HepG2 (cell line): ENCODE measurements at regions not wholly inside any gene's neighbourhood (a gene's known extent, or its start where the extent isn't known, plus 50 kb on each side); places are given as distances from the start of the nearest gene placed in this dataset.

Experiments
- ATAC-seq: fragments of 200-7000 bp; cut with Tn5 transposase; 3 replicates; pipeline ENCODE4 v1.9.1; 2020; ENCODE audit warnings: mild to moderate bottlenecking, moderate library complexity
- BruUV-seq: library from RNA; stranded (reverse); fragments of 400-500 nt; replicated peaks from 2 replicates; lab custom pipeline; 2021; lab: Mats Ljungman, UMichigan
- CTCF ChIA-PET: fragments of 300-600 bp; formaldehyde crosslinking; extraction: SDS; loops from one replicate; lab custom pipeline; 2021; ENCODE audit warnings: low total read pairs, inconsistent platforms, low intra/inter-chr PET ratio; lab: Yijun Ruan, JAX
- POLR2A ChIA-PET: fragments of 350-600 bp; sonication (Branson Sonifier 250); formaldehyde crosslinking; loops from one replicate; lab custom pipeline; 2020; ENCODE audit warnings: antibody characterized with exemption, inconsistent platforms; lab: Yijun Ruan, JAX
- DNase-seq: peaks from one replicate; pipeline ENCODE4 v3.0.0-alpha.2; 2015; ENCODE audit warnings: low spot score
- FAIRE-seq: peaks from 3 replicates; lab custom pipeline; 2011; peaks lifted over from hg19 to GRCh38; lab: Jason Lieb, UNC
- H2AFZ ChIP-seq: one replicate; pipeline ENCODE4 v1.6.1; 2011; ENCODE audit warnings: low read length, inconsistent platforms
- H3K27ac ChIP-seq: fragments of 300-600 bp; 3 replicates; pipeline ENCODE4 v1.8.0; 2011; ENCODE audit warnings: mixed run types, mild to moderate bottlenecking, mixed read lengths, low read length, inconsistent platforms; ENCODE audit not compliant: insufficient read depth; ENCODE audit errors: extremely low read length
- H3K27me3 ChIP-seq, 2 experiments: fragments of 200-600 bp in 1 of 2; 2 replicates in 1 of 2; 3 replicates in 1 of 2; pipeline versions ENCODE4 v1.6.0 to v1.8.0; 2011; ENCODE audit warnings: low read length in 2 of 2, mild to moderate bottlenecking in 2 of 2, moderate library complexity in 2 of 2, inconsistent platforms in 1 of 2; ENCODE audit not compliant: insufficient read depth in 2 of 2, control insufficient read depth in 1 of 2
- H3K36me3 ChIP-seq, 2 experiments: fragments of 200-600 bp in 1 of 2; replicated peaks in 1 of 2; 2 replicates in 1 of 2; 3 replicates in 1 of 2; pipeline versions ENCODE4 v1.5.1 to v1.8.0; 2011; ENCODE audit warnings: low read length in 2 of 2, inconsistent platforms in 1 of 2; ENCODE audit not compliant: insufficient read depth in 2 of 2, control insufficient read depth in 1 of 2
- H3K4me1 ChIP-seq: 2 replicates; pipeline ENCODE4 v1.5.1; 2012; ENCODE audit warnings: low read length, inconsistent platforms; ENCODE audit not compliant: insufficient read depth
- H3K4me2 ChIP-seq: 2 replicates; pipeline ENCODE4 v1.6.0; 2011; ENCODE audit warnings: low read depth, low read length, inconsistent platforms
- H3K4me3 ChIP-seq, 3 experiments: fragments of 200-600 bp in 1 of 3; sonication (generic), shearing (Covaris generic) in 1 of 3; replicated peaks in 1 of 3; 2 replicates each; pipeline ENCODE4 v1.5.1; 2011 to 2016; ENCODE audit warnings: low read length in 3 of 3, inconsistent platforms in 2 of 3, low read depth in 2 of 3, mild to moderate bottlenecking in 2 of 3, control low read depth in 1 of 3, mixed read lengths in 1 of 3; ENCODE audit not compliant: insufficient read depth in 1 of 3
- H3K79me2 ChIP-seq: one replicate; pipeline ENCODE4 v1.6.1; 2011; ENCODE audit warnings: low read length, inconsistent platforms; ENCODE audit not compliant: insufficient read depth
- H3K9ac ChIP-seq: 2 replicates; pipeline ENCODE4 v1.6.0; 2011; ENCODE audit warnings: mild to moderate bottlenecking, low read depth, low read length, inconsistent platforms; ENCODE audit not compliant: insufficient read depth
- H3K9me3 ChIP-seq: 2 replicates; pipeline ENCODE4 v1.5.1; 2012; ENCODE audit warnings: mild to moderate bottlenecking, low read length
- H4K20me1 ChIP-seq: 2 replicates; pipeline ENCODE4 v1.6.0; 2011; ENCODE audit warnings: inconsistent platforms, mild to moderate bottlenecking, low read length, moderate library complexity; ENCODE audit not compliant: insufficient read depth
- ATRX ChIP-seq: sonication (generic); formaldehyde crosslinking; IDR thresholded peaks from 2 replicates; pipeline ENCODE4 v1.4.0; 2020; ENCODE audit warnings: missing genetic modification reagents, borderline replicate concordance
- CCAR2 ChIP-seq: fragments of 200-400 bp; formaldehyde crosslinking; optimal IDR thresholded peaks from 2 replicates; pipeline ENCODE3; 2018; ENCODE audit warnings: low read depth, mild to moderate bottlenecking, low read length, moderate library complexity
- KLF9 ChIP-seq: IDR thresholded peaks from 2 replicates; pipeline ENCODE4 v1.6.1; 2016; ENCODE audit warnings: low read depth
- KMT2B ChIP-seq: IDR thresholded peaks from 2 replicates; pipeline ENCODE4 v1.6.1; 2016; ENCODE audit warnings: missing genetic modification reagents, missing compliant biosample characterization
- MEF2D ChIP-seq: sonication (generic); formaldehyde crosslinking; IDR thresholded peaks from 2 replicates; pipeline ENCODE4 v1.5.1; 2020; ENCODE audit warnings: mild to moderate bottlenecking, missing genetic modification reagents
- PHF5A ChIP-seq: IDR thresholded peaks from one replicate; pipeline ENCODE4 v1.6.1; 2018; ENCODE audit warnings: low read depth, missing genetic modification reagents; ENCODE audit not compliant: unreplicated experiment
- ZNF296 ChIP-seq: sonication (generic); formaldehyde crosslinking; conservative IDR thresholded peaks from 2 replicates; pipeline ENCODE4 v1.5.0; 2020; ENCODE audit warnings: mild to moderate bottlenecking, missing genetic modification reagents
- ZNF501 ChIP-seq: sonication (generic); formaldehyde crosslinking; IDR thresholded peaks from 2 replicates; pipeline ENCODE4 v1.5.1; 2020; ENCODE audit warnings: mild to moderate bottlenecking, moderate library complexity, missing genetic modification reagents
- ZNF543 ChIP-seq: sonication (generic); formaldehyde crosslinking; IDR thresholded peaks from 2 replicates; pipeline ENCODE4 v1.4.0; 2020; ENCODE audit warnings: mild to moderate bottlenecking, missing genetic modification reagents
- WGBS: methylation state at CpG from one replicate; pipeline ENCODE4 v1.1.6; 2017; ENCODE audit warnings: low lambda C conversion rate; 5-methylcytosine and 5-hydroxymethylcytosine counted together
- in situ Hi-C: cut with HindIII; loops from 2 replicates; pipeline ENCODE4 v1.10.0; 2017; ENCODE audit warnings: low pct_unique_long_range_greater_than_20kb; ENCODE audit not compliant: extremely low pct_ligation_motif_present
- intact Hi-C: fragments of 100-400 bp; cut with micrococcal nuclease; formaldehyde crosslinking; loops from one replicate; pipeline ENCODE4 v1.10.0; 2022; ENCODE audit not compliant: unreplicated experiment
- TF ChIP-seq, protein P1 (sequence below), 2 experiments: sonication (generic) in 1 of 2; formaldehyde crosslinking in 1 of 2; IDR thresholded peaks; 2 replicates each; pipeline versions ENCODE4 v1.5.1 to v1.6.1; 2011 to 2020; ENCODE audit warnings: borderline replicate concordance in 1 of 2, low read depth in 1 of 2, low read length in 1 of 2, mild to moderate bottlenecking in 1 of 2, missing genetic modification reagents in 1 of 2, moderate library complexity in 1 of 2

DNA sequence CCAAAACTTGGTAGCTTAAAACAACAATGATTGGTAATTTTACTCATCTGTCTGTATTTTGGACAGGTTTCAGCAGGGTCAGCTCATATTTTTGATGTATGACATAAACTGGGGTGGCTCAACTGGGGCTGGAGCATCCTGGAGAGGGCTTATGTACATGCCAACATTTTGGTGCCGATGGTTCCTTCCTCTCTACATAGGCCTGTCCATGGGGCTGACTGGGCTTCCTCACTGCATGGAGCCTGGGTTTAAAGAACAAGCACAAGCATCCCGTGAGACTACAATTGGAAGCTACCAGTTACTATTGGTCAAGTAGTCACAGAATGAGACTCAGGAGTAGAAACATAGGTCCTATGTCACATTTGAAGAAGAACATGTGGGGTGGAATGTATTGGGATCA lies 95.0 kb downstream of the DDX1 start:
- H3K27me3 ChIP-seq: peaks cover 2 to 21% of the 10 kb centered on the region in 2 experiments; a peak in 4 of 5 replicates
- no peaks in the 10 kb centered on the region for H4K20me1 ChIP-seq
- intact Hi-C loops (no loop called here), in situ Hi-C loops (no loop called here)
- DNase-seq: no peak
- no TSS peak for BruUV-seq
- 49% methylated on average over 2 of the region's 2 CpGs for WGBS
- no peak overlapping the region for H3K4me2 ChIP-seq
- POLR2A ChIA-PET: interaction anchor here (0.9 kb wide), 1 partner anchor 9 kb away, joined by 3 read pairs; no protein-coding TSS in a partner anchor
- TF ChIP-seq KLF9 (no peak), PHF5A (CRISPR knock-in tag) (no peak), MEF2D (no peak), ZNF296 (CRISPR knock-in tag) (no peak), ZNF501 (CRISPR knock-in tag) (no peak), KMT2B (CRISPR knock-in tag) (no peak), CCAR2 (no peak), ATRX (CRISPR knock-in tag) (no peak), ZNF543 (no peak)
- TF ChIP-seq, protein P1, sequence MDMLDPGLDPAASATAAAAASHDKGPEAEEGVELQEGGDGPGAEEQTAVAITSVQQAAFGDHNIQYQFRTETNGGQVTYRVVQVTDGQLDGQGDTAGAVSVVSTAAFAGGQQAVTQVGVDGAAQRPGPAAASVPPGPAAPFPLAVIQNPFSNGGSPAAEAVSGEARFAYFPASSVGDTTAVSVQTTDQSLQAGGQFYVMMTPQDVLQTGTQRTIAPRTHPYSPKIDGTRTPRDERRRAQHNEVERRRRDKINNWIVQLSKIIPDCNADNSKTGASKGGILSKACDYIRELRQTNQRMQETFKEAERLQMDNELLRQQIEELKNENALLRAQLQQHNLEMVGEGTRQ (IDR thresholded peaks at IDR 0.05; ENCODE audit: low read depth, low read length): no peak
- TF ChIP-seq, protein P1 (CRISPR knock-in tag; IDR thresholded peaks at IDR 0.05; ENCODE audit: borderline replicate concordance): no peak
- no peak for ATAC-seq
- no peak overlapping the region for H3K9ac ChIP-seq
- H3K27ac ChIP-seq: no peak overlapping the region
- no peak for FAIRE-seq
- no peaks in the 10 kb centered on the region for H3K9me3 ChIP-seq
- H3K4me3 ChIP-seq: no peak overlapping the region
- no peaks in the 10 kb centered on the region for H3K4me1 ChIP-seq
- CTCF ChIA-PET: no interaction called here
- no peaks in the 10 kb centered on the region for H3K79me2 ChIP-seq
- H3K36me3 ChIP-seq: no peaks in the 10 kb centered on the region
- no peak overlapping the region for H2AFZ ChIP-seq
